ENCODE measurements at regions not wholly inside any gene's neighbourhood (a gene's known extent, or its start where the extent isn't known, plus 50 kb on each side); places are given as distances from the start of the nearest gene placed in this dataset.

DNA sequence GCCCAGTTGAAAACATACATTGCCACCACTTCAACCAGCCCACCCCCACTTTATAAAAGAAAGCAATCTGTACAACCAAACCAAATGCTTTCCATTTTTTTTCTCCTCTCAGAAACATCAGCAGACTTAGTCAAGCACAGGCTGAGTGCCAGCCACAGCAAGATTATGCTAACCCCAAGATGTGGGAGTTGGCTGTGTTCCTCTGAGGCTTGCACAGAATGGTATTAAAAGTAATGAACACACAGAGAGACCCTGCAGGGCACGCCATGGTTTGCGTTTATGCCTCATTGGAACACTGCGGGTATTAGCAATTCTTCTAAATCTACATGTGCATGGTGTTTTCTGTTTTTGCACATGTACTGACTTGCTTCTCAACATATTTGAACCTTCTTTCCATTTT lies 419.9 kb upstream of the GRAMD2B start:
- TF ChIP-seq CTCF (IDR thresholded peaks at IDR 0.05) (no peak), POLR2A (IDR thresholded peaks at IDR 0.05) (no peak)

Measured in lower leg skin (tissue), 3 donors.